WTC11 (cell line): ENCODE measurements at regions not wholly inside any gene's neighbourhood (a gene's known extent, or its start where the extent isn't known, plus 50 kb on each side); places are given as distances from the start of the nearest gene placed in this dataset.

Experiments used
- ATAC-seq: fragments of 200-7000 bp; cut with Tn5 transposase; 2 replicates; pipeline ENCODE4 v1.10.0; 2021; ENCODE audit warnings: mild to moderate bottlenecking, moderate library complexity
- CTCF ChIA-PET: fragments of 300-600 bp; sonication (Branson Sonifier 250); formaldehyde crosslinking; loops from one replicate; lab custom pipeline; 2021; ENCODE audit warnings: antibody characterized with exemption; lab: Charles Lee
- POLR2A ChIA-PET: fragments of 350-600 bp; sonication (Branson Sonifier 250); formaldehyde crosslinking; loops from one replicate; lab custom pipeline; 2021; ENCODE audit warnings: antibody characterized with exemption; lab: Charles Lee
- DNase-seq: peaks from one replicate; pipeline ENCODE4 v3.0.0; 2021; ENCODE audit warnings: low spot score
- H3K27ac Mint-ChIP-seq: 2 replicates; pipeline ENCODE4 v1.8.0; 2021; ENCODE audit warnings: mixed read lengths
- H3K27me3 Mint-ChIP-seq: 2 replicates; pipeline ENCODE4 v1.8.0; 2021; ENCODE audit warnings: low read depth, mild to moderate bottlenecking, moderate library complexity, mixed read lengths
- H3K36me3 Mint-ChIP-seq: 2 replicates; pipeline ENCODE4 v1.8.0; 2021; ENCODE audit warnings: mixed read lengths
- H3K4me1 Mint-ChIP-seq: 2 replicates; pipeline ENCODE4 v1.8.0; 2022; ENCODE audit warnings: mixed read lengths
- H3K4me3 Mint-ChIP-seq: 2 replicates; pipeline ENCODE4 v1.8.0; 2021; ENCODE audit warnings: mild to moderate bottlenecking, moderate library complexity, mixed read lengths
- H3K9me3 Mint-ChIP-seq: 2 replicates; pipeline ENCODE4 v1.8.0; 2021; ENCODE audit warnings: mixed read lengths
- ARID4B ChIP-seq: sonication (generic); formaldehyde crosslinking; IDR thresholded peaks from 2 replicates; pipeline ENCODE4 v1.8.0; 2023; ENCODE audit warnings: missing genetic modification reagents, mild to moderate bottlenecking, borderline replicate concordance
- ERG ChIP-seq: fragments of 250-450 bp; sonication (Bioruptor Pico); IDR thresholded peaks from 2 replicates; pipeline ENCODE4 v1.8.0; 2021; ENCODE audit warnings: mild to moderate bottlenecking
- ESRRA ChIP-seq: sonication (generic); formaldehyde crosslinking; IDR thresholded peaks from 2 replicates; pipeline ENCODE4 v1.8.1; 2022; ENCODE audit warnings: mild to moderate bottlenecking, missing genetic modification reagents, borderline replicate concordance
- PRRX2 ChIP-seq: fragments of 250-450 bp; sonication (Bioruptor Pico); IDR thresholded peaks from 2 replicates; pipeline ENCODE4 v1.8.0; 2021; ENCODE audit warnings: mild to moderate bottlenecking
- RELA ChIP-seq: sonication (generic); formaldehyde crosslinking; IDR thresholded peaks from 2 replicates; pipeline ENCODE4 v1.8.1; 2022; ENCODE audit warnings: missing genetic modification reagents, mild to moderate bottlenecking, borderline replicate concordance
- TCF7 ChIP-seq: sonication (generic); formaldehyde crosslinking; IDR thresholded peaks from 2 replicates; pipeline ENCODE4 v1.8.0; 2022; ENCODE audit warnings: mild to moderate bottlenecking, low read depth, missing genetic modification reagents, moderate library complexity
- ZNF317 ChIP-seq: sonication (generic); formaldehyde crosslinking; IDR thresholded peaks from 2 replicates; pipeline ENCODE4 v1.8.1; 2023; ENCODE audit warnings: low read depth, mild to moderate bottlenecking, moderate library complexity, missing genetic modification reagents, borderline replicate concordance
- ZNF512 ChIP-seq: sonication (generic); formaldehyde crosslinking; IDR thresholded peaks from 2 replicates; pipeline ENCODE4 v1.8.1; 2022; ENCODE audit warnings: missing genetic modification reagents, borderline replicate concordance
- ZSCAN18 ChIP-seq: fragments of 250-450 bp; sonication (Bioruptor Pico); IDR thresholded peaks from 2 replicates; pipeline ENCODE4 v2.1.2; 2022; ENCODE audit warnings: mild to moderate bottlenecking, moderate library complexity

- no peak for TF ChIP-seq ZNF512 (CRISPR knock-in tag)
Observed at GRCh38 chr6:85983032-85983659, 340.5 kb upstream of the SYNCRIP start (continued).

- no peak overlapping the region for H3K27ac Mint-ChIP-seq
Observed at GRCh38 chr6:85977661-85978060, 335.0 kb upstream of the SYNCRIP start.

More at GRCh38 chr6:85977661-85978060, 335.0 kb upstream of the SYNCRIP start:
- H3K4me1 Mint-ChIP-seq, result peaks cover 5% of the 10 kb centered on the region
- no peak for DNase-seq
- H3K36me3 Mint-ChIP-seq, result no peaks in the 10 kb centered on the region
- H3K4me3 Mint-ChIP-seq, result no peak overlapping the region
- peaks cover 12% of the 10 kb centered on the region for H3K9me3 Mint-ChIP-seq
- ChIA-PET CTCF (no interaction called here), POLR2A (no interaction called here)
- no peak for ATAC-seq
- peaks cover 2% of the 10 kb centered on the region; the same call in 1 of the 2 replicates for H3K27me3 Mint-ChIP-seq
- TF ChIP-seq TCF7 (CRISPR knock-in tag) (no peak), ESRRA (CRISPR knock-in tag) (no peak), ZNF317 (CRISPR knock-in tag) (no peak), ZSCAN18 (CRISPR knock-in tag) (no peak), ERG (CRISPR knock-in tag) (no peak), PRRX2 (CRISPR knock-in tag) (no peak), RELA (no peak), ARID4B (CRISPR knock-in tag) (no peak)
